ENCODE measurements at regions not wholly inside any gene's neighbourhood (a gene's known extent, or its start where the extent isn't known, plus 50 kb on each side); places are given as distances from the start of the nearest gene placed in this dataset.

GRCh38 chr4:179631321-179631720, 2189.1 kb upstream of the AGA start:
- TF ChIP-seq CTCF (conservative IDR thresholded peaks at IDR 0.05) (no peak), ZFX (IDR thresholded peaks at IDR 0.05) (no peak)

Data from C4-2B (cell line).